HG03175 (cell line): ENCODE measurements at regions not wholly inside any gene's neighbourhood (a gene's known extent, or its start where the extent isn't known, plus 50 kb on each side); places are given as distances from the start of the nearest gene placed in this dataset.

ENCODE experiments used
- ATAC-seq: cut with Tn5 transposase; IDR thresholded peaks from one replicate; pipeline ENCODE4 v1.9.1; 2021; ENCODE audit warnings: mild to moderate bottlenecking, moderate library complexity; ENCODE audit not compliant: unreplicated experiment

DNA sequence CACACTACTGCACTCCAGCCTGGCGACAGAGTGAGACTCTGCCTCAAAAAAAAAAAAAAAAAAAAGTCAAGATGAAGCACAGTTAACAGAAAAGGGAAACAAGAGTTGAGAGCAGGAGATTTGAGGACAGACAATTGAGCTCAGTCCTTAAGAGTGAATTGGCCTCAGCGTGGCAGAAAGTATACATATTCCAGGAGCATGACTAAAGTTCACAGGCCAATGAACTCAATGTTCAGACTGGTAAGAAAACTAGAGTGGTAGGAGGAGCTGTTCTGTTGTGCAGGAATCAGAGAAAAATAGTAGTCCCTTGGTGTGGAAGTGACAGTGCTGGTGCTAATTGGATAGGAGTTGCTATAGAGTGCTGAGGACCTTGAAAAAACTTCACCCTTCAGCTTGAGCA, 60.0 kb downstream of the NRN1 start:
- no peak for ATAC-seq

GRCh38 chr6:5946181-5946580, 60.5 kb downstream of the NRN1 start:
- ATAC-seq, result no peak

DNA sequence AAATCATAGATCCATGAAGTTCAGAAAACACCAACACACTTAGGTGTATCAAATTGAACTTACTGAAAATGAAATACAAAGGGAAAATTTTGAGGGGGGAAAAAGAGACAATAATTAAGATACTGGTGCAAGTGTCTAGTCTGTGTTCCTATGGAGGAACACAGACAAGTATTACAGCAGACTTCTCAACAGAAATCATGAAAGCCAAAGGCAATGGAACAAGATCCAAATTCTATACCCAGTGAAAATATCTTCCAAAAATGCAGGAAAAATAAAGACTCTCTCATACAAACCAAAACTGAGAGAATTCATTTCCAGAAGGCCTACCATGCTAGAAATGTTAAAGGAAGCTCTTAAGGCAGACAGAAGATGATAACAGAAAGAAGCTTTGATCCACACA, 63.1 kb downstream of the NRN1 start:
- no peak for ATAC-seq

DNA sequence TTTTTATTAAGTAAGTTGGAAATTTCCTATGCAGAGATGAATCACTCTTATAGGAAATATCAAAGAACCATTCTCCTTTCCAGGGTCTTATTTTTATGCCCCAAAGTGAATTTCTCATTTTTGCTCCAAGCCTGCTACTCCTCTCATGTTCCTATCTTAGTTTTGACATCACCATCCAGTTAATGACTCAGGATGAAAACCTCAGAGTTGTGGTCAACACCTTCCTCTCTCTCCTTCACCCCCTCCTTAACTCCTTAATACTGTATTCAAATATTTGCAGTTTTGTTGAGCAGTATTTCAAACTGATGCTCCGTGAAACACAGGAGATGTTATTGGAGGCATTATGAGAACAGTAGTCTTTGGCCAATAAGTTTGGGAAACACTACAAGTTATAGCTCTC, 64.1 kb downstream of the NRN1 start:
- no peak for ATAC-seq

- ATAC-seq, result no peak
Measured at GRCh38 chr6:5941188-5941587, 65.5 kb downstream of the NRN1 start.

GRCh38 chr6:5938934-5939333, 67.8 kb downstream of the NRN1 start:
- no peak for ATAC-seq

DNA sequence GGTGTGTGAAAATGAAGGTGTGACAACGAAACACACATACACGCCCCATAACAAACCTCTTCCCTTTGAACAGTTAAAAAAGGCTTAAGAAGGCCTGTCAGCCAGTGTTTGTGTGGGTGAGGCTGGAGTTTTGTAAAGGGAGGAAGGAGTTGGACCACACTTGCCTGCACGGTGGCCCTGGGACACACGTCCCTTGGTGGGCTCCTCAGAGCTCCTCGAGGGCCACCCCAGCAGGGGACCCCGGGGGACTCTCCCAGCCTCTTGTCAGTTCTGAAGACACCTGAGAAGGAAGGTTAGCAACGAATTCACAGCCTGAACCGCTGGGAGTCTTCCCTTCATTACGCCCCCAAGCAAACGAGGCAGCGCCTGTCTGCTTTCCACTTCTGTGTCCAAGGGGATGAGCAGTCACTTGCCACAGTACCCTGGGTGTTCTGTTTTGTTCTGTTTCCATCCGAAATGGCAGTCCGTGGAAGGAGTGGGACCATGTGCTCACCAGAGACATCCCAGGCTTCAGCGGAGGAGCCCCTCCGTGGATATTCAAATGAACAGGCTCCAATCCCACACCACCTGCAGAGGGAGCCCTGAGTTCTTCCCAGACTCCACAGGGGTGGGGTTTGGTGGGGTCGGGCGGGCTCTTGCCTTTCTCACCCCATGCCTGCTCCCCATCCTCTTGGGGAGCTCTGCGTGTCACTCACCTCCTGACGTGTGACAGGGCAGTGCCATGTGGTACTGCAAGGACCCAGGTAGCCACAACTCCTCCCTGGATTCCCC, 68.6 kb downstream of the NRN1 start:
- no peak for ATAC-seq

GRCh38 chr6:5937169-5937909, 69.4 kb downstream of the NRN1 start:
- no peak for ATAC-seq

DNA sequence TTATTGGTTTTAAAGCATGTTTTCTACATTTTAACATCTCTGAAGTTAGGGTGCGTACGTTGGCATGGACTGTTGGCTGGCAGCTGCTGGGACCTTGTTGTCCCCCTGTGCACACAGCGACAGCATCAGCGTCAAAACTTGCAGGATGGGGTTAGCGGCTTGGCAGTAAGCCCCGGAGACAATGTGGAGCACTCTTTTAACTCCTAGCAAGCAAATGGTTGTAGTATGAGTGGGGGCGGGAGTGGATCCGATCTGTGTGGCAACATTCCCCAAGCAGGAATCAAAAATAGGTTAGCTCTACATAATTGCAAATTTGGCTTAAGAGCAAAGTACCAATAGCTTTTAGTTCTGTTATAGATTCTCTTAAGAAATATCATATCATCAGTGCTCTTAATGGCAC, 70.1 kb downstream of the NRN1 start:
- no peak for ATAC-seq

GRCh38 chr6:5936140-5936539, 70.6 kb downstream of the NRN1 start:
- ATAC-seq, result no peak

DNA sequence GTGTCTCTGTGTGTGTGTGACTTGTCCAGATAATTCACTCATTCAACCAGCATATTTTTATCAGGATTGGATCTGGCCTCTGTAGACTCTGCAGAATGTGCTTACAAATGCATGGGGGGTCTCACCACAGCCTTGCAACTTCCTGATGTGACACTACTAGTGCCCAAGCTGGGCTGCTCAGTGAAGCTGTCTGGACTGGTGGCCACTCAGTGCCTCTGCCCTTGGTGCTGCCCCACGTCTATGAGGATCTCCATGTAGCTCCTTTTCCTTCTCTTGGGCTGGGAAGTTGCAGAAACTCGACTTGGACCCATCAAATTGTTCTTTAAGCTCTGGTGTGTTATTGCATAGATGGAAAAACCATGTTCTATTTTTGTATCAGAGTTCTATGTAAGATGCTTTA, 75.8 kb downstream of the NRN1 start:
- ATAC-seq, result no peak

DNA sequence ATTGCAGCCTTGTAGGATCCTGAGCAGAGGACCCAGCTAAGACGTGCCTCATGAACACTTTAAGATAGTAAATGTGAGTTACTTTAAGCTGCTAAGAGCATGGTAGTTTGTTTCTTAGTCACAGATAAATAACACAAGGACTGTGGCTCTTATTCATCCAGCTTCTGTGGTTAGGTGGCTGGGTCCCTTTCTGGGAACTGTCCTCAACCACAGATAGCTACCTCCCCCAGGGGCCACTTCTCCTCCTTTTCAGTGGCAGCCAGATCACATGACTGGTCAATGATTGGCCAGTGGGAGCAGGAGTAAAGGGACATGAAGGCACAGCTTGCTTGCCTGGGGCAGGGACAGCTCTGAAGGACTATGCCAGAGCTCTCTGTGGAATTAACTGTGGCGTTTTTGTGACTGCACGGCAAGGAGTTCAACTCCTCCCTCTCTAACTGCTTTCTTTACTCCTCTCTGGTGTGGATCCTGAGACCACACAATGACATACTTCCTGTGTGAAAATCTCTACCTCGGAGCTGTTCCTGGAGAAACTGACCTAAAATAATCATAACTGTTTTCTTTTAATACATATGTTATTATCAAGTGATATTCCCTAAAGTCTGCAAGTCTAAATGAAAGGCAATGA, 76.5 kb downstream of the NRN1 start:
- no peak for ATAC-seq

DNA sequence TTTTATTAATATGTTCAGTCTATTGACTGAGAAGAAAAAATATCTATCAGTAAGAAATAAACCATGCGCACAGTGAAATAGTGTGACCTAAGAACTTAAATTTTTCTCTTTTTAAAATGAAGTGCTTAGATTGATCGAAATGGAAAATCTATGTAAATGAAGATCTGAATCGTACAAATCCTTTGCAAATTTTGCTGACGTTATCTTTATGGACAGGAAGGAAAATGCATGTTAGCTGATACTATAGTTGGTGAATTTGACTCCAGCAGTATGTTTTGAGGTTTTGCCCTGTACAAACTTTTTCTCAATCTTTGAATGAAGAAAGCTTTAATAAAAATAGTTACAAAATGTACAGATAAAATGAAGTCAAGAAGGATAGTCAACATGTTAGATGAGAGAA, 82.9 kb downstream of the NRN1 start:
- ATAC-seq, result no peak

- no peak for ATAC-seq
Measured at GRCh38 chr6:5922230-5922629, 84.5 kb downstream of the NRN1 start.

DNA sequence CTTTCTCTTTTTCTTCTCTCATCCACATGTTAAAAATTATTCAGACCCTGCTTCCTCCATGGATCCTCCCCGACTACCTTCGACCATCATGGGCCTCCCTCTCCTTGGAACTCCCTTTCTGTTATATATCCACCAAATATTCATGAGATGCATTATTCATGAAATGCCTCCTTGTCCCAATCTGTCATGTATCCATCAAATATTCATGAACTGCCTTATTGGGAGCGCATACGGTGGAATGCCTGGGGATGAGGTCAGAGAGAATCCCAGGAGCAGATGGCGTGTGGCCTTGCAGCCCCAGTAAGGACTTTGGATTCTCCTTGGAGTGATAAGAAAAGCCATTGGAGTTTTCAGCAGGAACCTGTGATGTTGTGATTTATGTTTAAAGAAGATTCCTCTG, 97.0 kb downstream of the NRN1 start:
- no peak for ATAC-seq

GRCh38 chr6:5906842-5907241, 99.9 kb downstream of the NRN1 start:
- ATAC-seq, result no peak

DNA sequence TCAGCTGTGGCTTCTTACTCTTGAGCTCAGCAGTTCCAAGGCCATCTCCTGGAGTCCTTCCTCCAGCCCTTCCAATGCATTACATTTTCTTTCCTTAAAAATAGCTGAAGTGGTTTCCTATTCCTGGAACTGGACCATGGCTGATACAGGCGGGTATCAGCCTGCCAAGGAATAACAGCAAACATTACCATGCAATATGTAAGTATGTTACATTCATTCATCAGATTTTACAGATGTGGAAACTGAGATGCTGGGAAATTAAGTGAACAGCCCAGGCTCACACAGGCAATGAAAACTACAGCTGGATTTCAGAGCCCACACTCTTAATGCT, 100.4 kb downstream of the NRN1 start:
- ATAC-seq, result no peak

DNA sequence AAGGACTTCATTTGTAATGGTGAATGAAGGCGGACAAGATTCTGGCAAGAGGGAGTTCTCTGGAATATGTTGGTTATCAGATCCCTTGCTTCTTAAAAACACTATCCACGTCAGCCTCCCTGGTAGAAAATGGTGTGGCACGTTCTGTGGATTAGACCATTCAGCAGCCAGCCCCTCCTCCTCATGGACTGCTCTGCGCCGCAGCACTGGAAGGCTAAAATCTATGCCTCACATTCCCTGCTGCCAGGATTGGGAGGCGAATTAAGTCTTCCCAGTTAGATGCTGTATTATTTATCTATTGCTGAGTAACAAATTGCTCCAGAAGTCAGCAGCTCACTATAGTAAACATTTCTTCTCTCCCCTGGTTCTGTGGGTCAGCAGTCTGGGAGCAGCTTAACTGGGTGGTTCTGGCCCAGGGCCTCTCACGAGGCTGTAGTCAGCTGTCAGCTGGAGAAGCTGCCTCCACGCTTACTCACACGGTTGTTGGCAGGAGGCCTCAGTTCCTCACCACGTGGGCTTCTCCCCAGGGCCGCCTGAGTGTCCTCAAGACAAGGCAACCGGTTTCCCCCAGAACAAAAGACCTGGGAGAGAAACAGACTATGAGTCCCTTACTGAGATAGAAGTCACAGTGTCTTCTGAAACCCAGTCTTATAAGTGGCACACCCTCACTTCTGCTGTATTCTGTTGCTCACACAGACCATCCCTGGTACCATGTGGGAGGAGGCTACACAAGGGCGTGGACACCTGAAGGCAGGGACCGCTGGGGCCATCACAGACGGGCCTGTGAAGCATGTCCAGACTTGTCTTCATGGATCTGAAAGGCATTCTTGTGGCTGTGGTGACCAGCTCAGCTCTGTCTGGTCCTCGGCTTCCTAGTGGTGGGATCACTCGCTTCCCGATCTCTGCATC, 101.0 kb downstream of the NRN1 start:
- no peak for ATAC-seq

GRCh38 chr6:5904532-5904931, 102.2 kb downstream of the NRN1 start:
- no peak for ATAC-seq

DNA sequence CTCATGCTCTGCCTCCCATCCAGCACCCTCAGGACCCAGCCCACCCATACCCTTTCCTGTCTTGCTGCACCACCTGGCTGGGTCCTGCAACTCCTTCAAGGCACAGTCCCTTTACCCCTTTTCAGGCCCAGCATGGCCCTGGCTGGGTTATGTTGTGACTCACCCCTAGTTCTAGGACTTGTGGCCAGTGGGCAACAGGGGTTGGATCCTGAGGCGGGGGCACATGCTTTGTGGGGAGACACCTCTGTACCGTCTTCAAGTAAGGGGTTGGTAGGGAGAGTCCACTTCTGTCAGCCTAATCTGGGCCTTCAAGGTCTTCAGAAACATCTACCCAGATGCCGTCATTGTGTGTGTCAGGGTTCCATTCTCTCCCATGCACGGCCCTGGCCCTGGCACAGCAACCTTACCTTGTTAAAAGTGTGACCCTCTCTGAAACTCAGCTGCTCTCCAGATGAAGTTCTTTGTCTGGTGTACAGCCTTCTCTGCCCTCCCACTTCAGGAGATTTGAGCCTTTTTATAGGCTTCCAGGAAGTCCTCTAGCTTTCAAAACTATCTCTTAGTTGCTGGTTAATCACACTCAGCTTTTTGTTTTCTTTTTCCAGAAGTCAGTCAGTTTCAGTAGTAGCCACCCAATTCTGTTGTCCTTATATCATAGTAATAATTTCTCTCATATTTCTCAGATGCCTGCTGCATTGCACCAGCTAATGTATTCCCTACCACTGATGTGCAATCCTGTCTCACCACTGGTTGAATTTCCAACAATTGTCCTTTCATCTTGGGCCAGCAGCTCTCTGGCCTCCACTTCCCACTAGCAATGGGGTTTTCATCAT, 107.3 kb downstream of the NRN1 start:
- no peak for ATAC-seq
